Neuronal stem cell (in vitro differentiated cells): ENCODE measurements at regions not wholly inside any gene's neighbourhood (a gene's known extent, or its start where the extent isn't known, plus 50 kb on each side); places are given as distances from the start of the nearest gene placed in this dataset.
"Not testable (repeated sequence)": the region's sequence is repeated elsewhere in the genome, so short reads cannot be mapped to it uniquely, and the experiment has no call there.

ENCODE experiments used
- DNase-seq: peaks from one replicate; pipeline ENCODE4 v3.0.0-alpha.2; 2013; ENCODE audit warnings: low spot score
- H2AFZ ChIP-seq: one replicate; pipeline ENCODE4 v1.6.1; 2013; ENCODE audit warnings: mild to moderate bottlenecking, low read length, inconsistent platforms
- H2AK5ac ChIP-seq: 2 replicates; pipeline ENCODE4 v1.6.1; 2013; ENCODE audit warnings: low read depth, mild to moderate bottlenecking, inconsistent platforms, low read length, moderate library complexity, mixed read lengths
- H2BK120ac ChIP-seq: 2 replicates; pipeline ENCODE4 v1.6.1; 2013; ENCODE audit warnings: low read depth, mild to moderate bottlenecking, inconsistent platforms, low read length, moderate library complexity, mixed read lengths
- H2BK12ac ChIP-seq: one replicate; pipeline ENCODE4 v1.6.1; 2013; ENCODE audit warnings: low read length, inconsistent platforms
- H2BK15ac ChIP-seq: 2 replicates; pipeline ENCODE4 v1.6.1; 2013; ENCODE audit warnings: mild to moderate bottlenecking, low read length, inconsistent platforms, mixed read lengths
- H2BK5ac ChIP-seq: one replicate; pipeline ENCODE4 v1.6.1; 2013; ENCODE audit warnings: inconsistent platforms, mild to moderate bottlenecking, low read length, moderate library complexity
- H3K14ac ChIP-seq: one replicate; pipeline ENCODE4 v1.6.1; 2013; ENCODE audit warnings: low read length, inconsistent platforms
- H3K18ac ChIP-seq: 2 replicates; pipeline ENCODE4 v1.6.1; 2013; ENCODE audit warnings: low read length, inconsistent platforms
- H3K23ac ChIP-seq: 2 replicates; pipeline ENCODE4 v1.6.1; 2013; ENCODE audit warnings: low read depth, mild to moderate bottlenecking, mixed read lengths, low read length, inconsistent platforms; ENCODE audit not compliant: poor library complexity
- H3K27ac ChIP-seq: replicated peaks from 3 replicates; pipeline ENCODE4 v1.5.1; 2013; ENCODE audit warnings: low read length, inconsistent platforms
- H3K27me3 ChIP-seq, 3 experiments: 2 replicates each; pipeline ENCODE4 v1.6.1; 2013; ENCODE audit warnings: low read length in 3 of 3, mild to moderate bottlenecking in 2 of 3, inconsistent platforms in 1 of 3, low read depth in 1 of 3, mixed read lengths in 1 of 3, moderate library complexity in 1 of 3; ENCODE audit not compliant: control insufficient read depth in 3 of 3, insufficient read depth in 3 of 3
- H3K36me3 ChIP-seq, 2 donors: replicated peaks in 1 of 2; 2 replicates each; pipeline ENCODE4 v1.6.1; 2013; ENCODE audit warnings: low read length in 2 of 2; ENCODE audit not compliant: control insufficient read depth in 2 of 2, insufficient read depth in 2 of 2
- H3K4ac ChIP-seq: 2 replicates; pipeline ENCODE4 v1.6.1; 2013; ENCODE audit warnings: inconsistent platforms, mild to moderate bottlenecking, low read length, moderate library complexity
- H3K4me1 ChIP-seq, 2 donors: 1 replicate in 1 of 2; 2 replicates in 1 of 2; pipeline ENCODE4 v1.6.1; 2013; ENCODE audit warnings: low read length in 2 of 2, low read depth in 1 of 2; ENCODE audit not compliant: control insufficient read depth in 2 of 2, insufficient read depth in 1 of 2
- H3K4me2 ChIP-seq: one replicate; pipeline ENCODE4 v1.6.1; 2013; ENCODE audit warnings: mild to moderate bottlenecking, low read length, inconsistent platforms; ENCODE audit not compliant: insufficient read depth, poor library complexity, severe bottlenecking
- H3K4me3 ChIP-seq, 2 donors: 2 replicates each; pipeline ENCODE4 v1.5.1; 2013; ENCODE audit warnings: low read length in 2 of 2, mild to moderate bottlenecking in 2 of 2, inconsistent platforms in 1 of 2, moderate library complexity in 1 of 2
- H3K79me1 ChIP-seq: one replicate; pipeline ENCODE4 v1.6.1; 2013; ENCODE audit warnings: low read depth, mild to moderate bottlenecking, inconsistent platforms, low read length, moderate library complexity
- H3K9ac ChIP-seq: one replicate; pipeline ENCODE4 v1.6.1; 2013; ENCODE audit warnings: mild to moderate bottlenecking, low read depth, low read length, inconsistent platforms; ENCODE audit not compliant: poor library complexity
- H3K9me3 ChIP-seq, 2 donors: replicated peaks in 1 of 2; 2 replicates each; pipeline versions ENCODE3 to v1.6.1; 2013; ENCODE audit warnings: low read length in 2 of 2, mild to moderate bottlenecking in 2 of 2, inconsistent platforms in 1 of 2, low read depth in 1 of 2, mixed read lengths in 1 of 2, moderate library complexity in 1 of 2; ENCODE audit not compliant: control insufficient read depth in 2 of 2, insufficient read depth in 1 of 2
- H4K8ac ChIP-seq: one replicate; pipeline ENCODE4 v1.6.1; 2013; ENCODE audit warnings: low read depth, mild to moderate bottlenecking, inconsistent platforms, low read length, moderate library complexity
- H4K91ac ChIP-seq: one replicate; pipeline ENCODE4 v1.6.1; 2013; ENCODE audit warnings: low read length, low read depth, mild to moderate bottlenecking, inconsistent platforms; ENCODE audit not compliant: poor library complexity
- WGBS, 2 donors: extraction: QIAGEN DNeasy Blood & Tissue Kit; methylation state at CpG; one replicate each; pipeline ENCODE4 v1.1.7; 2013; ENCODE audit warnings: missing lambda C conversion rate in 2 of 2, mixed read lengths in 1 of 2; ENCODE audit not compliant: insufficient read length in 2 of 2, insufficient replicate concordance in 1 of 2; ENCODE audit errors: extremely low coverage in 2 of 2; 5-methylcytosine and 5-hydroxymethylcytosine counted together

- H3K4me1 ChIP-seq, H4K91ac ChIP-seq, H2AFZ ChIP-seq, H2BK5ac ChIP-seq, H3K18ac ChIP-seq, H4K8ac ChIP-seq, H2BK15ac ChIP-seq, DNase-seq, H3K27ac ChIP-seq, H3K23ac ChIP-seq, H3K9ac ChIP-seq, H2AK5ac ChIP-seq, H3K79me1 ChIP-seq, H2BK12ac ChIP-seq, H3K36me3 ChIP-seq, H3K4ac ChIP-seq, H3K4me2 ChIP-seq, H3K14ac ChIP-seq, H3K9me3 ChIP-seq, H3K4me3 ChIP-seq, H2BK120ac ChIP-seq, H3K27me3 ChIP-seq: not testable (repeated sequence)
- WGBS, 2 donors = no CpG with 5 or more reads among the region's 21 CpGs
These were observed 306.2 kb downstream of the PPP4R3C start for GRCh38 chrX:27156921-27157320.

GRCh38 chrX:27136325-27136724 lies 326.8 kb downstream of the PPP4R3C start:
- Histone ChIP-seq H2BK5ac (no peak overlapping the region), H3K27me3 (no peaks in the 10 kb centered on the region), H3K79me1 (no peaks in the 10 kb centered on the region), H2BK12ac (no peak overlapping the region), H3K27ac (no peak overlapping the region), H3K4ac (no peak overlapping the region), H3K18ac (no peak overlapping the region), H2BK15ac (no peak overlapping the region), H3K9me3 (no peaks in the 10 kb centered on the region), H2BK120ac (no peak overlapping the region), H3K4me2 (no peak overlapping the region), H3K23ac (no peak overlapping the region), H2AFZ (no peak overlapping the region), H3K4me3 (no peak overlapping the region), H3K4me1 (no peaks in the 10 kb centered on the region), H4K91ac (no peak overlapping the region), H3K14ac (no peak overlapping the region), H4K8ac (no peak overlapping the region), H3K36me3 (no peaks in the 10 kb centered on the region), H2AK5ac (no peak overlapping the region), H3K9ac (no peak overlapping the region)
- WGBS, 2 donors = no CpG with 5 or more reads among the region's 1 CpG
- no peak for DNase-seq

- H2AFZ ChIP-seq = no peak overlapping the region
These were observed 330.3 kb downstream of the PPP4R3C start for GRCh38 chrX:27132862-27133261.

GRCh38 chrX:27087176-27087575 lies 376.0 kb downstream of the PPP4R3C start:
- not testable (repeated sequence) for H4K91ac ChIP-seq, H3K4me3 ChIP-seq, H2BK5ac ChIP-seq, H3K4me1 ChIP-seq, H2BK12ac ChIP-seq, H3K9ac ChIP-seq, DNase-seq, H2BK120ac ChIP-seq, H3K9me3 ChIP-seq, H2BK15ac ChIP-seq, H3K36me3 ChIP-seq, H3K14ac ChIP-seq, H3K4me2 ChIP-seq, H3K27me3 ChIP-seq, H2AK5ac ChIP-seq, H3K18ac ChIP-seq, H3K27ac ChIP-seq, H3K4ac ChIP-seq, H3K79me1 ChIP-seq, H2AFZ ChIP-seq, H3K23ac ChIP-seq, H4K8ac ChIP-seq
- no CpG with 5 or more reads among the region's 11 CpGs for WGBS, 2 donors

More at GRCh38 chrX:27132862-27133261, 330.3 kb downstream of the PPP4R3C start:
- Histone ChIP-seq H3K23ac (no peak overlapping the region), H3K27me3 (no peaks in the 10 kb centered on the region), H3K18ac (no peak overlapping the region), H2BK15ac (no peak overlapping the region), H3K4ac (no peak overlapping the region), H3K79me1 (no peaks in the 10 kb centered on the region), H4K91ac (no peak overlapping the region), H3K36me3 (no peaks in the 10 kb centered on the region), H3K14ac (no peak overlapping the region), H3K27ac (no peak overlapping the region), H3K9ac (no peak overlapping the region), H3K9me3 (no peaks in the 10 kb centered on the region), H2BK5ac (no peak overlapping the region), H3K4me3 (no peak overlapping the region), H2BK120ac (no peak overlapping the region), H2AK5ac (no peak overlapping the region), H4K8ac (no peak overlapping the region), H3K4me2 (no peak overlapping the region), H2BK12ac (no peak overlapping the region), H3K4me1 (no peaks in the 10 kb centered on the region)
- WGBS, 2 donors = no CpG with 5 or more reads among the region's 1 CpG
- no peak for DNase-seq
